Trophoblast cell (in vitro differentiated cells and primary cell): ENCODE measurements at regions not wholly inside any gene's neighbourhood (a gene's known extent, or its start where the extent isn't known, plus 50 kb on each side); places are given as distances from the start of the nearest gene placed in this dataset.
A peak's percentile ranks its signal among the peaks of the same experiment; 100 is the strongest.

Experiments
- DNase-seq, 2 donors: peaks; one replicate each; pipeline ENCODE4 v3.0.0-alpha.2; 2016
- H2AFZ ChIP-seq: 2 replicates; pipeline ENCODE4 v1.6.1; 2013; ENCODE audit warnings: low read length, moderate library complexity, mild to moderate bottlenecking; ENCODE audit not compliant: insufficient read depth, poor library complexity
- H2AK5ac ChIP-seq: 2 replicates; pipeline ENCODE4 v1.6.1; 2013; ENCODE audit warnings: mild to moderate bottlenecking, low read length
- H2BK120ac ChIP-seq: 2 replicates; pipeline ENCODE4 v1.6.1; 2013; ENCODE audit warnings: low read length, mild to moderate bottlenecking, moderate library complexity; ENCODE audit not compliant: insufficient read depth, poor library complexity
- H2BK12ac ChIP-seq: 2 replicates; pipeline ENCODE4 v1.6.1; 2013; ENCODE audit warnings: mild to moderate bottlenecking, low read length, moderate library complexity
- H2BK5ac ChIP-seq: 2 replicates; pipeline ENCODE4 v1.6.1; 2013; ENCODE audit warnings: low read length, low read depth, moderate library complexity, mild to moderate bottlenecking; ENCODE audit not compliant: poor library complexity
- H3K14ac ChIP-seq: 2 replicates; pipeline ENCODE4 v1.6.1; 2013; ENCODE audit warnings: mild to moderate bottlenecking, low read length
- H3K18ac ChIP-seq: 2 replicates; pipeline ENCODE4 v1.6.1; 2013; ENCODE audit warnings: mild to moderate bottlenecking, low read length
- H3K23ac ChIP-seq: 2 replicates; pipeline ENCODE4 v1.6.1; 2013; ENCODE audit warnings: low read length
- H3K27ac ChIP-seq: 2 replicates; pipeline ENCODE4 v1.5.1; 2013; ENCODE audit warnings: low read depth, mild to moderate bottlenecking, inconsistent platforms, low read length, moderate library complexity
- H3K27me3 ChIP-seq: 2 replicates; pipeline ENCODE4 v1.6.1; 2013; ENCODE audit warnings: inconsistent platforms, mild to moderate bottlenecking, low read length, moderate library complexity; ENCODE audit not compliant: insufficient read depth
- H3K36me3 ChIP-seq, 2 experiments: 1 replicate in 1 of 2; 2 replicates in 1 of 2; pipeline ENCODE4 v1.6.1; 2013; ENCODE audit warnings: low read length in 2 of 2, mild to moderate bottlenecking in 2 of 2, moderate library complexity in 1 of 2; ENCODE audit not compliant: insufficient read depth in 2 of 2, control insufficient read depth in 1 of 2
- H3K4ac ChIP-seq: 2 replicates; pipeline ENCODE4 v1.6.1; 2013; ENCODE audit warnings: low read depth, mild to moderate bottlenecking, low read length, moderate library complexity
- H3K4me1 ChIP-seq, 2 experiments: 1 replicate in 1 of 2; 2 replicates in 1 of 2; pipeline ENCODE4 v1.6.1; 2013; ENCODE audit warnings: low read length in 2 of 2, mild to moderate bottlenecking in 2 of 2, moderate library complexity in 1 of 2; ENCODE audit not compliant: insufficient read depth in 2 of 2, control insufficient read depth in 1 of 2
- H3K4me2 ChIP-seq: 2 replicates; pipeline ENCODE4 v1.6.1; 2013; ENCODE audit warnings: inconsistent platforms, mild to moderate bottlenecking, low read length, moderate library complexity
- H3K4me3 ChIP-seq: 2 replicates; pipeline ENCODE4 v1.5.1; 2013; ENCODE audit warnings: mild to moderate bottlenecking, low read depth, low read length, inconsistent platforms
- H3K79me1 ChIP-seq: one replicate; pipeline ENCODE4 v1.6.1; 2013; ENCODE audit warnings: low read length
- H3K79me2 ChIP-seq: 2 replicates; pipeline ENCODE4 v1.6.1; 2013; ENCODE audit warnings: low read length, mild to moderate bottlenecking; ENCODE audit not compliant: control insufficient read depth, insufficient read depth, poor library complexity
- H3K9ac ChIP-seq: 2 replicates; pipeline ENCODE4 v1.6.1; 2013; ENCODE audit warnings: mild to moderate bottlenecking, low read length
- H3K9me3 ChIP-seq: 2 replicates; pipeline ENCODE4 v1.6.1; 2013; ENCODE audit warnings: low read depth, mild to moderate bottlenecking, control low read depth, inconsistent platforms, low read length; ENCODE audit not compliant: insufficient read depth
- H4K12ac ChIP-seq: 2 replicates; pipeline ENCODE4 v1.6.1; 2013; ENCODE audit warnings: low read depth, mild to moderate bottlenecking, low read length, moderate library complexity
- H4K8ac ChIP-seq: 2 replicates; pipeline ENCODE4 v1.6.1; 2013; ENCODE audit warnings: low read depth, mild to moderate bottlenecking, low read length, moderate library complexity
- H4K91ac ChIP-seq: one replicate; pipeline ENCODE4 v1.6.1; 2013; ENCODE audit warnings: low read depth, mild to moderate bottlenecking, low read length, moderate library complexity
- WGBS: extraction: QIAGEN DNeasy Blood & Tissue Kit; methylation state at CpG from one replicate; pipeline ENCODE4 v1.1.7; 2013; ENCODE audit warnings: missing lambda C conversion rate; ENCODE audit not compliant: insufficient read length, insufficient coverage; ENCODE audit errors: extremely low coverage; 5-methylcytosine and 5-hydroxymethylcytosine counted together

DNA sequence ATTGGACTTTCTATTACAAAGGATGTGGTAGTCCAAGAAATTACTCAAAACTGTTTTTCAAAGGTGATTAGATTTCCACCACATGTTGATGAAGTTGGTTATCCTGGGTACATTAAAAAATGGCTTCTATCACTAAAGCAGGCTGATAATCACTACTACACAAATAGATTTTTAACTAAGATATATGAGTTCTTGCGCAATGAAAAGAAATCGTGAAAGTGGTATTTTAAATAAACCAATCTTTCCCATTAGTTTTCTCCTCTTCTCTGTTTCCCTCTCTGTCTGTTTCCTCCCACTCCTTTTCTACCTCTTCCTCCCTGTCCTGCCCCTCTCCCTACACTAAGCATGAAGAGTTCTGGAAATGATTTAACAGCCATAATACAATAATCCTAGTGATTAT, 487.9 kb upstream of the CITED2 start:
- Histone ChIP-seq H3K4me1 (no peaks in the 10 kb centered on the region), H3K9ac (no peak overlapping the region), H3K4me3 (no peak overlapping the region), H4K91ac (no peak overlapping the region), H3K18ac (no peak overlapping the region), H3K27ac (no peak overlapping the region), H2BK120ac (no peak overlapping the region), H4K12ac (no peak overlapping the region), H3K27me3 (no peaks in the 10 kb centered on the region), H2BK5ac (no peak overlapping the region), H3K79me2 (no peaks in the 10 kb centered on the region), H3K14ac (no peak overlapping the region), H3K23ac (no peak overlapping the region), H3K36me3 (no peaks in the 10 kb centered on the region), H3K4ac (no peak overlapping the region), H2BK12ac (no peak overlapping the region), H2AFZ (no peak overlapping the region), H2AK5ac (no peak overlapping the region), H3K79me1 (no peaks in the 10 kb centered on the region), H3K9me3 (no peaks in the 10 kb centered on the region), H4K8ac (no peak overlapping the region), H3K4me2 (no peak overlapping the region)
- no CpG with 5 or more reads among the region's 2 CpGs for WGBS
- no peak for DNase-seq

GRCh38 chr6:139860203-139860602, 485.8 kb upstream of the CITED2 start:
- H3K14ac ChIP-seq: no peak overlapping the region
- H2BK5ac ChIP-seq: no peak overlapping the region
- H2BK12ac ChIP-seq: no peak overlapping the region
- H3K18ac ChIP-seq: no peak overlapping the region
- DNase-seq: no peak
- H3K4me3 ChIP-seq: no peak overlapping the region
- H3K4ac ChIP-seq: no peak overlapping the region
- no peaks in the 10 kb centered on the region for H3K79me1 ChIP-seq
- H3K79me2 ChIP-seq: no peaks in the 10 kb centered on the region
- no peaks in the 10 kb centered on the region for H3K36me3 ChIP-seq
- no peak overlapping the region for H4K91ac ChIP-seq
- H2BK120ac ChIP-seq: no peak overlapping the region
- H3K4me1 ChIP-seq: peaks cover 0 to 3% of the 10 kb centered on the region in 2 experiments
- no CpG with 5 or more reads among the region's 4 CpGs for WGBS
- no peak overlapping the region for H4K8ac ChIP-seq
- no peak overlapping the region for H3K9ac ChIP-seq
- H3K27me3 ChIP-seq: no peaks in the 10 kb centered on the region
- no peak overlapping the region for H3K4me2 ChIP-seq
- no peak overlapping the region for H4K12ac ChIP-seq
- H2AK5ac ChIP-seq: no peak overlapping the region
- no peak overlapping the region for H2AFZ ChIP-seq
- H3K9me3 ChIP-seq: no peaks in the 10 kb centered on the region
- H3K23ac ChIP-seq: no peak overlapping the region
- no peak overlapping the region for H3K27ac ChIP-seq

- H4K91ac ChIP-seq: no peak overlapping the region
- no peak overlapping the region for H3K4me2 ChIP-seq
- H3K79me1 ChIP-seq: no peaks in the 10 kb centered on the region
- H3K14ac ChIP-seq: no peak overlapping the region
- no peak overlapping the region for H2BK120ac ChIP-seq
- no peak overlapping the region for H2AK5ac ChIP-seq
- no peak overlapping the region for H2AFZ ChIP-seq
- no peak overlapping the region for H3K4ac ChIP-seq
- peak; percentile 66 to 76 for DNase-seq
- no peak overlapping the region for H2BK12ac ChIP-seq
- H3K36me3 ChIP-seq: no peaks in the 10 kb centered on the region
- H3K27ac ChIP-seq: no peak overlapping the region
- no peak overlapping the region for H4K12ac ChIP-seq
- whole genome bisulfite sequencing: no CpG with 5 or more reads among the region's 2 CpGs
- no peak overlapping the region for H4K8ac ChIP-seq
- H2BK5ac ChIP-seq: no peak overlapping the region
- no peaks in the 10 kb centered on the region for H3K27me3 ChIP-seq
- no peaks in the 10 kb centered on the region for H3K79me2 ChIP-seq
- H3K9me3 ChIP-seq: no peaks in the 10 kb centered on the region
- peaks cover 0 to 3% of the 10 kb centered on the region in 2 experiments for H3K4me1 ChIP-seq
- H3K4me3 ChIP-seq: no peak overlapping the region
- H3K9ac ChIP-seq: no peak overlapping the region
- no peak overlapping the region for H3K18ac ChIP-seq
- no peak overlapping the region for H3K23ac ChIP-seq
Measured at GRCh38 chr6:139858429-139858828, 484.0 kb upstream of the CITED2 start.

- peaks cover 0 to 5% of the 10 kb centered on the region in 2 experiments for H3K4me1 ChIP-seq
Measured at GRCh38 chr6:139857143-139857542, 482.7 kb upstream of the CITED2 start.

More at GRCh38 chr6:139857143-139857542, 482.7 kb upstream of the CITED2 start:
- Histone ChIP-seq H2BK120ac (no peak overlapping the region), H4K8ac (no peak overlapping the region), H3K27me3 (no peaks in the 10 kb centered on the region), H4K91ac (no peak overlapping the region), H3K79me1 (peaks cover 2% of the 10 kb centered on the region), H3K9ac (no peak overlapping the region), H2BK5ac (no peak overlapping the region), H3K27ac (no peak overlapping the region), H3K79me2 (no peaks in the 10 kb centered on the region), H2BK12ac (no peak overlapping the region), H3K14ac (no peak overlapping the region), H3K4ac (no peak overlapping the region), H3K4me3 (no peak overlapping the region), H4K12ac (no peak overlapping the region), H3K23ac (no peak overlapping the region), H3K9me3 (no peaks in the 10 kb centered on the region), H2AFZ (no peak overlapping the region), H2AK5ac (no peak overlapping the region), H3K18ac (no peak overlapping the region), H3K4me2 (no peak overlapping the region), H3K36me3 (no peaks in the 10 kb centered on the region)
- DNase-seq: peak in 1 of 2 donors; percentile 43
- WGBS: no CpG with 5 or more reads among the region's 2 CpGs
